Neural cell (in vitro differentiated cells): ENCODE measurements at regions not wholly inside any gene's neighbourhood (a gene's known extent, or its start where the extent isn't known, plus 50 kb on each side); places are given as distances from the start of the nearest gene placed in this dataset.

ENCODE experiments used
- EP300 ChIP-seq: fragments of 450-650 bp; conservative IDR thresholded peaks from 2 replicates; pipeline ENCODE4 v1.6.1; 2014; ENCODE audit warnings: antibody characterized with exemption, mild to moderate bottlenecking, moderate library complexity; ENCODE audit not compliant: poor library complexity, severe bottlenecking
- EZH2 ChIP-seq: fragments of 200-600, 300-800 bp; shearing (Covaris generic), sonication (generic); IDR thresholded peaks from 2 replicates; pipeline ENCODE4 v1.6.1; 2014; ENCODE audit warnings: antibody characterized with exemption, low read length, borderline replicate concordance, mild to moderate bottlenecking; ENCODE audit not compliant: insufficient read depth, poor library complexity, severe bottlenecking
- MXI1 ChIP-seq: fragments of 450-650 bp; conservative IDR thresholded peaks from 2 replicates; pipeline ENCODE4 v1.6.1; 2014; ENCODE audit warnings: antibody characterized with exemption, mild to moderate bottlenecking; ENCODE audit not compliant: poor library complexity, severe bottlenecking
- POLR2AphosphoS5 ChIP-seq: IDR thresholded peaks from 2 replicates; pipeline ENCODE4 v1.6.1; 2012
- TF ChIP-seq, protein P1 (sequence below): fragments of 450-650 bp; IDR thresholded peaks from 2 replicates; pipeline ENCODE4 v1.5.1; 2014; ENCODE audit warnings: antibody characterized with exemption, mild to moderate bottlenecking, moderate library complexity; ENCODE audit not compliant: poor library complexity, severe bottlenecking
- TF ChIP-seq, protein P2 (sequence below): IDR thresholded peaks from 2 replicates; pipeline ENCODE4 v1.6.1; 2012; ENCODE audit warnings: borderline replicate concordance

DNA sequence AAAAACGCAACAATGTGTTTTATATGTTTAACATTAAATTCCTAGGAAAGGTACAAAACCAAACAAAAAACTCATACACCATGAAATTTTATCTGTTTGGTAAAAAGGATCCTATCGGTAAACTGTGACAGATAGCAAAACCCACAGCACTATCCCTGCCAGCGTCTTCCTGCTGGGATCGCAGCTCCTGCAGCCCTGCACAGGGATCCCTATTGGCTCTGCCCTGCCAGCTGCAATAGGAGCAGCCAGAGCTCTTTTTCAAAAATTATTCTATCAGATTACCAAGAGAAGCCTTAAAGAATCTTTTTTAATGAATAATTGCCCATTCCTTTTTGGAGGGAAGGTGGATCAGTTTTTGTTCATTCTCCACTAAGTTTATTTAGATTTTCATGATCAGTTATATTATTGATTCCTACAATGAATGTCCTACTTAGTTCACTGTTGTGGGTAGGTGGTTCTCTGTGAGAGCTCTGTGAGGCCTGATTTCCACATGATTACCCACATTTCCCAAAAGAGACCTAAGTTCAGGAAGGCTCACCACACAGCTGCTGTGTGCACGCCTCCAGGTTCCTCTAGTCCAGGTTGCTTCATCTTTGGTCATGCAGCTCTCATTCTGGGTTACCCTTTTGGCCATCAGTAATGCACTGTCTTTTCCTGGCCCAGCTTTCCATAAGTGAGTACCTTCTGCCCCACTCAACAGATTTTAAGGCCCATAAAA, 293.8 kb downstream of the FRK start:
- TF ChIP-seq, protein P1, sequence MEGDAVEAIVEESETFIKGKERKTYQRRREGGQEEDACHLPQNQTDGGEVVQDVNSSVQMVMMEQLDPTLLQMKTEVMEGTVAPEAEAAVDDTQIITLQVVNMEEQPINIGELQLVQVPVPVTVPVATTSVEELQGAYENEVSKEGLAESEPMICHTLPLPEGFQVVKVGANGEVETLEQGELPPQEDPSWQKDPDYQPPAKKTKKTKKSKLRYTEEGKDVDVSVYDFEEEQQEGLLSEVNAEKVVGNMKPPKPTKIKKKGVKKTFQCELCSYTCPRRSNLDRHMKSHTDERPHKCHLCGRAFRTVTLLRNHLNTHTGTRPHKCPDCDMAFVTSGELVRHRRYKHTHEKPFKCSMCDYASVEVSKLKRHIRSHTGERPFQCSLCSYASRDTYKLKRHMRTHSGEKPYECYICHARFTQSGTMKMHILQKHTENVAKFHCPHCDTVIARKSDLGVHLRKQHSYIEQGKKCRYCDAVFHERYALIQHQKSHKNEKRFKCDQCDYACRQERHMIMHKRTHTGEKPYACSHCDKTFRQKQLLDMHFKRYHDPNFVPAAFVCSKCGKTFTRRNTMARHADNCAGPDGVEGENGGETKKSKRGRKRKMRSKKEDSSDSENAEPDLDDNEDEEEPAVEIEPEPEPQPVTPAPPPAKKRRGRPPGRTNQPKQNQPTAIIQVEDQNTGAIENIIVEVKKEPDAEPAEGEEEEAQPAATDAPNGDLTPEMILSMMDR = no peak
- TF ChIP-seq EZH2 (no peak), POLR2AphosphoS5 (no peak), EP300 (no peak), MXI1 (no peak)
- TF ChIP-seq, protein P2, sequence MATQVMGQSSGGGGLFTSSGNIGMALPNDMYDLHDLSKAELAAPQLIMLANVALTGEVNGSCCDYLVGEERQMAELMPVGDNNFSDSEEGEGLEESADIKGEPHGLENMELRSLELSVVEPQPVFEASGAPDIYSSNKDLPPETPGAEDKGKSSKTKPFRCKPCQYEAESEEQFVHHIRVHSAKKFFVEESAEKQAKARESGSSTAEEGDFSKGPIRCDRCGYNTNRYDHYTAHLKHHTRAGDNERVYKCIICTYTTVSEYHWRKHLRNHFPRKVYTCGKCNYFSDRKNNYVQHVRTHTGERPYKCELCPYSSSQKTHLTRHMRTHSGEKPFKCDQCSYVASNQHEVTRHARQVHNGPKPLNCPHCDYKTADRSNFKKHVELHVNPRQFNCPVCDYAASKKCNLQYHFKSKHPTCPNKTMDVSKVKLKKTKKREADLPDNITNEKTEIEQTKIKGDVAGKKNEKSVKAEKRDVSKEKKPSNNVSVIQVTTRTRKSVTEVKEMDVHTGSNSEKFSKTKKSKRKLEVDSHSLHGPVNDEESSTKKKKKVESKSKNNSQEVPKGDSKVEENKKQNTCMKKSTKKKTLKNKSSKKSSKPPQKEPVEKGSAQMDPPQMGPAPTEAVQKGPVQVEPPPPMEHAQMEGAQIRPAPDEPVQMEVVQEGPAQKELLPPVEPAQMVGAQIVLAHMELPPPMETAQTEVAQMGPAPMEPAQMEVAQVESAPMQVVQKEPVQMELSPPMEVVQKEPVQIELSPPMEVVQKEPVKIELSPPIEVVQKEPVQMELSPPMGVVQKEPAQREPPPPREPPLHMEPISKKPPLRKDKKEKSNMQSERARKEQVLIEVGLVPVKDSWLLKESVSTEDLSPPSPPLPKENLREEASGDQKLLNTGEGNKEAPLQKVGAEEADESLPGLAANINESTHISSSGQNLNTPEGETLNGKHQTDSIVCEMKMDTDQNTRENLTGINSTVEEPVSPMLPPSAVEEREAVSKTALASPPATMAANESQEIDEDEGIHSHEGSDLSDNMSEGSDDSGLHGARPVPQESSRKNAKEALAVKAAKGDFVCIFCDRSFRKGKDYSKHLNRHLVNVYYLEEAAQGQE = no peak
